ENCODE measurements at regions not wholly inside any gene's neighbourhood (a gene's known extent, or its start where the extent isn't known, plus 50 kb on each side); places are given as distances from the start of the nearest gene placed in this dataset.

GRCh38 chr18:29063346-29063745 is 886.4 kb upstream of the CDH2 start:
- no peak for TF ChIP-seq CTCF (IDR thresholded peaks at IDR 0.05)
- no peak for TF ChIP-seq POLR2A (IDR thresholded peaks at IDR 0.05)

Measured in heart left ventricle (tissue), 13 donors.